HEK293 (cell line): ENCODE measurements at regions not wholly inside any gene's neighbourhood (a gene's known extent, or its start where the extent isn't known, plus 50 kb on each side); places are given as distances from the start of the nearest gene placed in this dataset.

Source experiments
- CTCF ChIA-PET: fragments of 350-600 bp; formaldehyde crosslinking; extraction: SDS; loops from one replicate; lab custom pipeline; 2021; ENCODE audit warnings: antibody characterized with exemption; lab: Yijun Ruan, JAX
- POLR2A ChIA-PET: fragments of 300-600 bp; formaldehyde crosslinking; extraction: SDS; loops from one replicate; lab custom pipeline; 2020; ENCODE audit warnings: antibody characterized with exemption, inconsistent platforms; lab: Yijun Ruan, JAX
- H3K27ac ChIP-seq: fragments of 200-500 bp; sonication (Bioruptor generic); 2 replicates; pipeline ENCODE4 v1.5.1; 2014; ENCODE audit warnings: low read depth, low read length, control low read depth, inconsistent platforms; ENCODE audit errors: extremely low read depth
- H3K36me3 ChIP-seq, 2 experiments: fragments of 200-500 bp in 1 of 2; sonication (Bioruptor generic) in 1 of 2; 1 replicate in 1 of 2; 2 replicates in 1 of 2; pipeline ENCODE4 v1.5.1; 2014 to 2017; ENCODE audit warnings: inconsistent platforms in 2 of 2, low read length in 2 of 2; ENCODE audit not compliant: control insufficient read depth in 2 of 2, insufficient read depth in 1 of 2
- H3K4me1 ChIP-seq: fragments of 200-500 bp; sonication (Bioruptor generic); 2 replicates; pipeline ENCODE4 v1.5.1; 2014; ENCODE audit warnings: mild to moderate bottlenecking, low read length, inconsistent platforms; ENCODE audit not compliant: control insufficient read depth, insufficient read depth
- H3K4me3 ChIP-seq: 2 replicates; pipeline ENCODE4 v1.5.1; 2011; ENCODE audit warnings: low read depth, mild to moderate bottlenecking, control low read depth, low read length, moderate library complexity
- H3K9me3 ChIP-seq: fragments of 200-500 bp; sonication (Bioruptor generic); 2 replicates; pipeline ENCODE4 v1.5.1; 2014; ENCODE audit warnings: low read depth, low read length, inconsistent platforms; ENCODE audit not compliant: control insufficient read depth, insufficient read depth
- BCL6B ChIP-seq: fragments of 450-650 bp; formaldehyde crosslinking; IDR thresholded peaks from 2 replicates; pipeline ENCODE4 v1.5.1; 2017; ENCODE audit warnings: missing biosample characterization, missing genetic modification characterization
- HIC1 ChIP-seq: fragments of 450-650 bp; formaldehyde crosslinking; IDR thresholded peaks from 2 replicates; pipeline ENCODE4 v1.5.1; 2016; ENCODE audit warnings: missing biosample characterization, missing genetic modification characterization
- IKZF3 ChIP-seq: fragments of 450-650 bp; IDR thresholded peaks from 2 replicates; pipeline ENCODE4 v1.5.0; 2018; ENCODE audit warnings: missing biosample characterization, mild to moderate bottlenecking, missing genetic modification characterization, moderate library complexity
- KLF17 ChIP-seq: fragments of 450-650 bp; formaldehyde crosslinking; IDR thresholded peaks from 2 replicates; pipeline ENCODE4 v1.5.1; 2016; ENCODE audit warnings: missing biosample characterization, missing genetic modification characterization
- WT1 ChIP-seq: fragments of 450-650 bp; formaldehyde crosslinking; IDR thresholded peaks from 2 replicates; pipeline ENCODE4 v1.5.1; 2016; ENCODE audit warnings: missing biosample characterization, missing genetic modification characterization
- ZBTB8A ChIP-seq: fragments of 450-650 bp; formaldehyde crosslinking; IDR thresholded peaks from 2 replicates; pipeline ENCODE4 v1.5.1; 2016; ENCODE audit warnings: missing biosample characterization, missing genetic modification characterization
- ZFP69B ChIP-seq: fragments of 450-650 bp; formaldehyde crosslinking; IDR thresholded peaks from 2 replicates; pipeline ENCODE4 v1.5.1; 2016; ENCODE audit warnings: missing biosample characterization, missing genetic modification characterization
- ZNF112 ChIP-seq: fragments of 450-650 bp; formaldehyde crosslinking; IDR thresholded peaks from 2 replicates; pipeline ENCODE4 v1.5.0; 2017; ENCODE audit warnings: missing biosample characterization, missing genetic modification characterization
- ZNF132 ChIP-seq: fragments of 450-650 bp; formaldehyde crosslinking; IDR thresholded peaks from 2 replicates; pipeline ENCODE4 v1.5.1; 2017; ENCODE audit warnings: missing biosample characterization, missing genetic modification characterization, borderline replicate concordance
- ZNF221 ChIP-seq: fragments of 450-650 bp; formaldehyde crosslinking; IDR thresholded peaks from 2 replicates; pipeline ENCODE4 v1.5.1; 2017; ENCODE audit warnings: missing biosample characterization, missing genetic modification characterization, borderline replicate concordance
- ZNF37A ChIP-seq: fragments of 450-650 bp; IDR thresholded peaks from 2 replicates; pipeline ENCODE4 v1.5.1; 2018; ENCODE audit warnings: missing biosample characterization, missing genetic modification characterization
- ZNF514 ChIP-seq: fragments of 450-650 bp; formaldehyde crosslinking; IDR thresholded peaks from 2 replicates; pipeline ENCODE4 v1.5.1; 2016; ENCODE audit warnings: missing biosample characterization, missing genetic modification characterization
- ZNF549 ChIP-seq: fragments of 450-650 bp; IDR thresholded peaks from 2 replicates; pipeline ENCODE4 v1.5.1; 2018; ENCODE audit warnings: missing biosample characterization, missing genetic modification characterization, mild to moderate bottlenecking, inconsistent platforms, moderate library complexity
- ZNF560 ChIP-seq: fragments of 450-650 bp; formaldehyde crosslinking; IDR thresholded peaks from 2 replicates; pipeline ENCODE4 v1.5.1; 2017; ENCODE audit warnings: missing biosample characterization, missing genetic modification characterization, borderline replicate concordance
- ZNF639 ChIP-seq: fragments of 450-650 bp; formaldehyde crosslinking; IDR thresholded peaks from 2 replicates; pipeline ENCODE4 v1.5.1; 2016; ENCODE audit warnings: missing biosample characterization, missing genetic modification characterization
- ZNF747 ChIP-seq: fragments of 450-650 bp; formaldehyde crosslinking; IDR thresholded peaks from 2 replicates; pipeline ENCODE4 v1.5.1; 2016; ENCODE audit warnings: missing biosample characterization, missing genetic modification characterization
- ZSCAN18 ChIP-seq: fragments of 450-650 bp; formaldehyde crosslinking; IDR thresholded peaks from 2 replicates; pipeline ENCODE4 v1.5.1; 2016; ENCODE audit warnings: missing biosample characterization, missing genetic modification characterization
- ZSCAN30 ChIP-seq: fragments of 450-650 bp; IDR thresholded peaks from 2 replicates; pipeline ENCODE4 v1.5.1; 2018; ENCODE audit warnings: missing biosample characterization, mild to moderate bottlenecking, missing genetic modification characterization, moderate library complexity

- H3K27ac ChIP-seq: no peak overlapping the region
- H3K9me3 ChIP-seq: no peaks in the 10 kb centered on the region
- POLR2A ChIA-PET: no interaction called here
- H3K36me3 ChIP-seq: no peaks in the 10 kb centered on the region
- CTCF ChIA-PET: interaction anchor here (0.7 kb wide), 1 partner anchor 11 kb away, joined by 4 read pairs; no protein-coding TSS in a partner anchor
- TF ChIP-seq ZNF221 (tag by site-specific recombination): no peak
- no peak for TF ChIP-seq ZBTB8A (tag by site-specific recombination)
- TF ChIP-seq ZSCAN30 (tag by site-specific recombination): no peak
- no peak for TF ChIP-seq KLF17 (tag by site-specific recombination)
- TF ChIP-seq ZNF747 (tag by site-specific recombination): no peak
- no peak for TF ChIP-seq ZNF112
- no peak for TF ChIP-seq BCL6B (tag by site-specific recombination)
- TF ChIP-seq IKZF3 (tag by site-specific recombination): no peak
- TF ChIP-seq ZNF37A: no peak
- no peak for TF ChIP-seq ZNF132 (tag by site-specific recombination)
- TF ChIP-seq WT1 (tag by site-specific recombination): no peak
- no peak for TF ChIP-seq ZNF560 (tag by site-specific recombination)
- TF ChIP-seq ZNF514: no peak
- TF ChIP-seq ZFP69B (tag by site-specific recombination): no peak
- no peak for TF ChIP-seq ZNF549 (tag by site-specific recombination)
- TF ChIP-seq ZNF639 (tag by site-specific recombination): no peak
- H3K4me3 ChIP-seq: no peak overlapping the region
- no peaks in the 10 kb centered on the region for H3K4me1 ChIP-seq
Measured at GRCh38 chr6:149217466-149217888, 100.0 kb upstream of the TAB2 start.

- Histone ChIP-seq H3K36me3 (no peaks in the 10 kb centered on the region), H3K9me3 (no peaks in the 10 kb centered on the region), H3K4me3 (no peak overlapping the region), H3K4me1 (peaks cover 3% of the 10 kb centered on the region; the same call in 1 of the 2 replicates), H3K27ac (no peak overlapping the region)
- ChIA-PET POLR2A (no interaction called here), CTCF (no interaction called here)
- no peak for TF ChIP-seq ZSCAN18 (tag by site-specific recombination)
- TF ChIP-seq ZNF37A: no peak
- TF ChIP-seq HIC1 (tag by site-specific recombination): no peak
Measured at GRCh38 chr6:149218471-149218870, 99.0 kb upstream of the TAB2 start.
